SK-N-SH treated with all-trans-retinoic acid at 6 μM for 48 hours (cell line): ENCODE measurements at regions not wholly inside any gene's neighbourhood (a gene's known extent, or its start where the extent isn't known, plus 50 kb on each side); places are given as distances from the start of the nearest gene placed in this dataset.

Source experiments
- ATAC-seq: fragments of 200-7000 bp; cut with Tn5 transposase; 3 replicates; pipeline ENCODE4 v1.9.1; 2020; ENCODE audit warnings: mild to moderate bottlenecking, moderate library complexity
- ARNTL ChIP-seq: fragments of 450-650 bp; formaldehyde crosslinking; IDR thresholded peaks from 2 replicates; pipeline ENCODE4 v1.5.0; 2020; ENCODE audit warnings: low read depth, mild to moderate bottlenecking, moderate library complexity, borderline replicate concordance
- CREB5 ChIP-seq: fragments of 250-450 bp; sonication (Bioruptor Pico); IDR thresholded peaks from 2 replicates; pipeline ENCODE4 v1.5.1; 2020; ENCODE audit warnings: low read depth, mild to moderate bottlenecking, moderate library complexity
- CSDC2 ChIP-seq: fragments of 250-450 bp; sonication (Bioruptor Pico); IDR thresholded peaks from 2 replicates; pipeline ENCODE4 v1.5.0; 2020; ENCODE audit warnings: mild to moderate bottlenecking, moderate library complexity
- ESRRG ChIP-seq: fragments of 250-450 bp; sonication (Bioruptor Pico); IDR thresholded peaks from 2 replicates; pipeline ENCODE4 v1.6.1; 2021; ENCODE audit warnings: mild to moderate bottlenecking
- GLIS3 ChIP-seq: fragments of 250-450 bp; sonication (Bioruptor Pico); IDR thresholded peaks from 2 replicates; pipeline ENCODE4 v1.5.0; 2020; ENCODE audit warnings: mild to moderate bottlenecking, moderate library complexity
- ISL1 ChIP-seq: fragments of 250-450 bp; sonication (Bioruptor Pico); IDR thresholded peaks from 2 replicates; pipeline ENCODE4 v2.1.2; 2022; ENCODE audit warnings: mild to moderate bottlenecking, moderate library complexity
- OSR1 ChIP-seq: fragments of 250-450 bp; sonication (Bioruptor Pico); IDR thresholded peaks from 2 replicates; pipeline ENCODE4 v1.8.0; 2022; ENCODE audit warnings: moderate library complexity, mild to moderate bottlenecking, inconsistent platforms
- PATZ1 ChIP-seq: fragments of 250-450 bp; sonication (Bioruptor Pico); IDR thresholded peaks from 2 replicates; pipeline ENCODE4 v1.8.0; 2020; ENCODE audit warnings: mild to moderate bottlenecking, moderate library complexity, borderline replicate concordance
- POU6F1 ChIP-seq: fragments of 250-450 bp; sonication (Bioruptor Pico); IDR thresholded peaks from 2 replicates; pipeline ENCODE4 v1.8.0; 2021; ENCODE audit warnings: low read depth, mild to moderate bottlenecking, moderate library complexity, borderline replicate concordance
- PPARA ChIP-seq: fragments of 250-450 bp; sonication (Bioruptor Pico); IDR thresholded peaks from 2 replicates; pipeline ENCODE4 v1.5.0; 2020; ENCODE audit warnings: mild to moderate bottlenecking, borderline replicate concordance
- RARB ChIP-seq: fragments of 250-450 bp; sonication (Bioruptor Pico); IDR thresholded peaks from 2 replicates; pipeline ENCODE4 v1.8.0; 2021; ENCODE audit warnings: mild to moderate bottlenecking, moderate library complexity
- SNAI2 ChIP-seq: fragments of 250-450 bp; sonication (Bioruptor Pico); IDR thresholded peaks from 2 replicates; pipeline ENCODE4 v1.5.0; 2020; ENCODE audit warnings: mild to moderate bottlenecking, moderate library complexity
- TOX ChIP-seq: fragments of 250-450 bp; sonication (Bioruptor Pico); IDR thresholded peaks from 2 replicates; pipeline ENCODE4 v1.8.0; 2021; ENCODE audit warnings: mild to moderate bottlenecking, moderate library complexity, borderline replicate concordance
- TSHZ2 ChIP-seq: fragments of 250-450 bp; sonication (Bioruptor Pico); IDR thresholded peaks from 2 replicates; pipeline ENCODE4 v1.5.0; 2020; ENCODE audit warnings: mild to moderate bottlenecking, moderate library complexity
- ZC3H10 ChIP-seq: fragments of 250-450 bp; sonication (Bioruptor Pico); IDR thresholded peaks from 2 replicates; pipeline ENCODE4 v1.5.1; 2021; ENCODE audit warnings: mild to moderate bottlenecking, moderate library complexity
- ZFP3 ChIP-seq: fragments of 250-450 bp; sonication (Bioruptor Pico); IDR thresholded peaks from 2 replicates; pipeline ENCODE4 v1.5.0; 2020; ENCODE audit warnings: mild to moderate bottlenecking, moderate library complexity
- ZFP30 ChIP-seq: fragments of 450-650 bp; formaldehyde crosslinking; IDR thresholded peaks from 2 replicates; pipeline ENCODE4 v1.5.0; 2022; ENCODE audit warnings: mild to moderate bottlenecking, moderate library complexity
- ZNF565 ChIP-seq: fragments of 450-650 bp; formaldehyde crosslinking; conservative IDR thresholded peaks from 2 replicates; pipeline ENCODE4 v1.5.0; 2020; ENCODE audit warnings: low read depth, mild to moderate bottlenecking, moderate library complexity
- ZNF70 ChIP-seq: fragments of 450-650 bp; formaldehyde crosslinking; IDR thresholded peaks from 2 replicates; pipeline ENCODE4 v1.5.0; 2020; ENCODE audit warnings: mild to moderate bottlenecking, moderate library complexity
- ZNF8 ChIP-seq: fragments of 450-650 bp; formaldehyde crosslinking; IDR thresholded peaks from 2 replicates; pipeline ENCODE4 v1.5.0; 2020; ENCODE audit warnings: mild to moderate bottlenecking, moderate library complexity

- no peak for ATAC-seq
- no peak for TF ChIP-seq GLIS3 (CRISPR knock-in tag)
- TF ChIP-seq ZNF8 (CRISPR knock-in tag), result no peak
- no peak for TF ChIP-seq ESRRG (CRISPR knock-in tag)
- no peak for TF ChIP-seq TSHZ2 (CRISPR knock-in tag)
- no peak for TF ChIP-seq ZC3H10
- TF ChIP-seq SNAI2 (CRISPR knock-in tag), result no peak
- no peak for TF ChIP-seq ISL1 (CRISPR knock-in tag)
- TF ChIP-seq ZFP30 (CRISPR knock-in tag), result no peak
- TF ChIP-seq ZNF565 (CRISPR knock-in tag), result no peak
- no peak for TF ChIP-seq CREB5
- no peak for TF ChIP-seq TOX
- TF ChIP-seq ZFP3 (CRISPR knock-in tag), result no peak
- TF ChIP-seq ARNTL (CRISPR knock-in tag), result no peak
- no peak for TF ChIP-seq OSR1 (CRISPR knock-in tag)
- TF ChIP-seq PPARA (CRISPR knock-in tag), result no peak
- no peak for TF ChIP-seq ZNF70
Observed at GRCh38 chr11:70778883-70779282, 380.6 kb downstream of the CTTN start.

- no peak for ATAC-seq
Observed at GRCh38 chr11:70779433-70780245, 381.3 kb downstream of the CTTN start.

GRCh38 chr11:70780246-70780535 is 381.9 kb downstream of the CTTN start:
- TF ChIP-seq ARNTL (CRISPR knock-in tag), result no peak
- no peak for TF ChIP-seq ZNF565 (CRISPR knock-in tag)
- TF ChIP-seq PPARA (CRISPR knock-in tag), result no peak
- no peak for TF ChIP-seq POU6F1 (CRISPR knock-in tag)
- no peak for TF ChIP-seq ZNF70
- no peak for TF ChIP-seq ZC3H10
- no peak for TF ChIP-seq TOX
- no peak for TF ChIP-seq ISL1 (CRISPR knock-in tag)
- no peak for TF ChIP-seq OSR1 (CRISPR knock-in tag)
- no peak for TF ChIP-seq ZFP3 (CRISPR knock-in tag)
- ATAC-seq, result no peak

More at GRCh38 chr11:70779433-70780245, 381.3 kb downstream of the CTTN start:
- no peak for TF ChIP-seq ARNTL (CRISPR knock-in tag)
- TF ChIP-seq PATZ1 (CRISPR knock-in tag), result no peak
- no peak for TF ChIP-seq ESRRG (CRISPR knock-in tag)
- TF ChIP-seq ZNF8 (CRISPR knock-in tag), result no peak
- no peak for TF ChIP-seq ZNF565 (CRISPR knock-in tag)
- no peak for TF ChIP-seq TOX
- TF ChIP-seq SNAI2 (CRISPR knock-in tag), result no peak
- TF ChIP-seq ZFP30 (CRISPR knock-in tag), result no peak
- TF ChIP-seq PPARA (CRISPR knock-in tag), result no peak

- no peak for TF ChIP-seq POU6F1 (CRISPR knock-in tag)
- no peak for TF ChIP-seq TSHZ2 (CRISPR knock-in tag)
- no peak for TF ChIP-seq CSDC2 (CRISPR knock-in tag)
- no peak for TF ChIP-seq ZNF8 (CRISPR knock-in tag)
- no peak for TF ChIP-seq GLIS3 (CRISPR knock-in tag)
- TF ChIP-seq ESRRG (CRISPR knock-in tag), result no peak
- TF ChIP-seq ZC3H10, result no peak
- no peak for TF ChIP-seq OSR1 (CRISPR knock-in tag)
- no peak for TF ChIP-seq RARB (CRISPR knock-in tag)
- no peak for TF ChIP-seq SNAI2 (CRISPR knock-in tag)
- TF ChIP-seq ARNTL (CRISPR knock-in tag), result no peak
- TF ChIP-seq ZFP30 (CRISPR knock-in tag), result no peak
- no peak for ATAC-seq
Observed at GRCh38 chr11:70782401-70782913, 384.1 kb downstream of the CTTN start.
